HCT116 (cell line): ENCODE measurements at regions not wholly inside any gene's neighbourhood (a gene's known extent, or its start where the extent isn't known, plus 50 kb on each side); places are given as distances from the start of the nearest gene placed in this dataset.

ENCODE experiments used
- ATAC-seq: fragments of 200-7000 bp; cut with Tn5 transposase; 2 replicates; pipeline ENCODE4 v1.9.1; 2020; ENCODE audit warnings: mild to moderate bottlenecking, moderate library complexity
- BruUV-seq: library from RNA; stranded (reverse); fragments of 400-500 nt; replicated peaks from 2 replicates; lab custom pipeline; 2021; lab: Mats Ljungman, UMichigan
- CTCF ChIA-PET: fragments of 300-600 bp; sonication (Branson Sonifier 250); formaldehyde crosslinking; loops from one replicate; lab custom pipeline; 2021; ENCODE audit warnings: antibody characterized with exemption; lab: Charles Lee
- POLR2A ChIA-PET: fragments of 300-600, 350-600 bp; sonication (Branson Sonifier 250); formaldehyde crosslinking; loops from one replicate; lab custom pipeline; 2021; ENCODE audit warnings: antibody characterized with exemption; lab: Charles Lee
- RAD21 ChIA-PET, 2 experiments: fragments of 300-600 bp; sonication (Branson Sonifier 250); formaldehyde crosslinking; loops; one replicate each; lab custom pipeline; 2023; ENCODE audit warnings: low total read pairs in 2 of 2; ENCODE audit not compliant: uncharacterized antibody in 2 of 2, unreplicated experiment in 2 of 2, low non-redundant PET in 1 of 2; lab: Charles Lee
- DNase-seq: peaks from one replicate; pipeline ENCODE4 v3.0.0-alpha.2; 2010; ENCODE audit warnings: low read depth, low spot score
- H2AFZ ChIP-seq: fragments of 200-600 bp; shearing (Covaris generic), sonication (generic); 2 replicates; pipeline ENCODE4 v1.6.1; 2017; ENCODE audit warnings: low read depth, mixed run types, mixed read lengths, antibody characterized with exemption, low read length; ENCODE audit not compliant: poor library complexity, severe bottlenecking
- H3K27ac ChIP-seq: 2 replicates; pipeline ENCODE4 v1.5.1; 2012; ENCODE audit warnings: low read depth, low read length
- H3K27me3 ChIP-seq: fragments of 200-600 bp; sonication (generic); 2 replicates; pipeline ENCODE4 v1.6.1; 2016; ENCODE audit warnings: mixed run types, low read length, mixed read lengths; ENCODE audit not compliant: insufficient read depth
- H3K36me3 ChIP-seq, 2 experiments: fragments of 200-500 bp in 1 of 2; fragments of 200-600 bp in 1 of 2; sonication (Bioruptor generic) in 1 of 2; sonication (generic) in 1 of 2; 2 replicates each; pipeline versions ENCODE4 v1.5.1 to v1.6.1; 2014 to 2016; ENCODE audit warnings: low read length in 2 of 2, inconsistent platforms in 1 of 2, mixed read lengths in 1 of 2, mixed run types in 1 of 2; ENCODE audit not compliant: insufficient read depth in 2 of 2, control insufficient read depth in 1 of 2
- H3K4me1 ChIP-seq, 2 experiments: fragments of 200-600 bp in 1 of 2; sonication (generic) in 1 of 2; 2 replicates each; pipeline versions ENCODE4 v1.5.1 to v1.6.1; 2012 to 2017; ENCODE audit warnings: low read length in 2 of 2, inconsistent platforms in 1 of 2, mild to moderate bottlenecking in 1 of 2, mixed read lengths in 1 of 2, mixed run types in 1 of 2, moderate library complexity in 1 of 2; ENCODE audit not compliant: insufficient read depth in 2 of 2, control insufficient read depth in 1 of 2
- H3K4me2 ChIP-seq: fragments of 200-600 bp; sonication (generic); 2 replicates; pipeline ENCODE4 v1.6.1; 2017; ENCODE audit warnings: mixed run types, low read length, mixed read lengths
- H3K4me3 ChIP-seq, 2 experiments: fragments of 200-600 bp in 1 of 2; sonication (generic) in 1 of 2; replicated peaks in 1 of 2; 2 replicates each; pipeline ENCODE4 v1.5.1; 2011 to 2016; ENCODE audit warnings: low read length in 2 of 2, control low read depth in 1 of 2, low read depth in 1 of 2, mild to moderate bottlenecking in 1 of 2, mixed read lengths in 1 of 2, mixed run types in 1 of 2
- H3K79me2 ChIP-seq: fragments of 200-600 bp; sonication (generic); 2 replicates; pipeline ENCODE4 v1.6.1; 2017; ENCODE audit warnings: mild to moderate bottlenecking, mixed run types, low read length, moderate library complexity, mixed read lengths; ENCODE audit not compliant: insufficient read depth
- H3K9ac ChIP-seq: fragments of 200-600 bp; sonication (generic); 2 replicates; pipeline ENCODE4 v1.6.1; 2016; ENCODE audit warnings: low read length, mixed read lengths
- H3K9me2 ChIP-seq: fragments of 200-600 bp; sonication (generic), shearing (Covaris generic); 2 replicates; pipeline ENCODE4 v1.6.1; 2017; ENCODE audit warnings: mixed run types, mild to moderate bottlenecking, moderate library complexity; ENCODE audit not compliant: insufficient read depth
- H3K9me3 ChIP-seq, 2 experiments: fragments of 200-500 bp in 1 of 2; fragments of 200-600 bp in 1 of 2; sonication (Bioruptor generic) in 1 of 2; sonication (generic) in 1 of 2; 2 replicates each; pipeline ENCODE4 v1.6.1; 2014 to 2017; ENCODE audit warnings: low read length in 2 of 2, mixed read lengths in 2 of 2, inconsistent platforms in 1 of 2, low read depth in 1 of 2, mild to moderate bottlenecking in 1 of 2, mixed run types in 1 of 2, moderate library complexity in 1 of 2; ENCODE audit not compliant: control insufficient read depth in 1 of 2, insufficient read depth in 1 of 2
- H4K20me1 ChIP-seq: fragments of 200-600 bp; sonication (generic), shearing (Covaris generic); 2 replicates; pipeline ENCODE4 v1.6.1; 2017; ENCODE audit warnings: mixed run types, mild to moderate bottlenecking, moderate library complexity; ENCODE audit not compliant: insufficient read depth
- ELF1 ChIP-seq: IDR thresholded peaks from 2 replicates; pipeline ENCODE4 v1.6.1; 2012; ENCODE audit warnings: low read depth, borderline replicate concordance
- EZH2phosphoT487 ChIP-seq: fragments of 200-600 bp; IDR thresholded peaks from 2 replicates; pipeline ENCODE4 v1.6.1; 2018; ENCODE audit warnings: antibody characterized with exemption, borderline replicate concordance
- JUND ChIP-seq: IDR thresholded peaks from 2 replicates; pipeline ENCODE4 v1.6.1; 2012
- POLR2AphosphoS5 ChIP-seq: IDR thresholded peaks from 2 replicates; pipeline ENCODE4 v1.6.1; 2011; ENCODE audit warnings: mild to moderate bottlenecking, low read depth, low read length, moderate library complexity
- RAD21 ChIP-seq: IDR thresholded peaks from 2 replicates; pipeline ENCODE4 v1.6.1; 2012; ENCODE audit warnings: low read depth, mild to moderate bottlenecking
- SP1 ChIP-seq: IDR thresholded peaks from 2 replicates; pipeline ENCODE4 v1.6.1; 2012; ENCODE audit warnings: low read depth
- SRF ChIP-seq: IDR thresholded peaks from 2 replicates; pipeline ENCODE4 v1.6.1; 2012; ENCODE audit warnings: low read depth
- TCF7L2 ChIP-seq: IDR thresholded peaks from 2 replicates; pipeline ENCODE4 v1.7.0; 2011; ENCODE audit warnings: borderline replicate concordance, inconsistent platforms; ENCODE audit not compliant: insufficient read depth, insufficient read length; ENCODE audit errors: extremely low read depth
- YY1 ChIP-seq: IDR thresholded peaks from 2 replicates; pipeline ENCODE4 v1.6.1; 2011; ENCODE audit warnings: low read length, low read depth, moderate library complexity, mild to moderate bottlenecking; ENCODE audit not compliant: insufficient replicate concordance; ENCODE audit errors: extremely low read depth
- intact Hi-C: fragments of 100-400 bp; cut with micrococcal nuclease; formaldehyde crosslinking; loops from 2 replicates; pipeline ENCODE4 v1.10.0; 2022
- TF ChIP-seq, protein P1 (sequence below), 3 experiments: fragments of 200-600 bp in 1 of 3; sonication (generic) in 1 of 3; IDR thresholded peaks in 2 of 3; conservative IDR thresholded peaks in 1 of 3; 2 replicates each; pipeline ENCODE4 v1.5.1; 2012 to 2017; ENCODE audit warnings: low read depth in 2 of 3, low read length in 2 of 3, antibody characterized with exemption in 1 of 3, borderline replicate concordance in 1 of 3, control low read depth in 1 of 3, mild to moderate bottlenecking in 1 of 3, mixed read lengths in 1 of 3, mixed run types in 1 of 3, moderate library complexity in 1 of 3; ENCODE audit not compliant: insufficient read depth in 1 of 3

DNA sequence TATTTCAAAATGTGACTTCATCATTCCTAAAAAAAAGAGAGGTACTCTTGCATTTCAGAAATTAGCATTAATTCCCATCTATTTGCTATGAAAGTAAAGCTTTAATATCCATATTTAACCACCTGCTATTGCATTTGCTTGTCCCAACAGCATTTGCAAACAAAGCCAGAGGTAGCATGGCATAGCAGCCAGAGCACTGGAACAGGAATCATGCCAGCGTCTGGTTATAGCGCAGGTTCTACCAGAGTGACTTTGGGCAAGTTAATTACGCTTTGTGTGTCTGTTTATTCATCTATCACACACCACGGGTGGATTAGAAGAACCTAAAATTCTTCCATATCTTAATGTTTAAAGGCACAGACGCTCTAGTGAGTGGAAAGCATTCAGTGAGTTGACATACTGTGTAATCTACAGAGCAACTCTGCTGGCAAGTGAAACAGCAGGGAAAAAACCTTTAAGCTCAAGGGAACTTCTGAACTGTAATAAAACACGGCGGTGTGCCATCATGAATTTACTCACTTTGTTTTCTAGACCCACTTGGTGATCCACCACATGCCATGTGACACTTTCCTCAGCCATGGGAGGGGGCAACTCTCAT, 76.6 kb upstream of the QRFPR start:
- ChIA-PET CTCF (no interaction called here), POLR2A (no interaction called here), RAD21 (no interaction called here)
- no TSS peak for BruUV-seq
- Histone ChIP-seq H3K9ac (no peak overlapping the region), H3K4me1 (peaks cover 0 to 1% of the 10 kb centered on the region in 2 experiments; a peak in 1 of 4 replicates), H3K9me3 (no peaks in the 10 kb centered on the region), H3K9me2 (no peaks in the 10 kb centered on the region), H3K79me2 (no peaks in the 10 kb centered on the region), H4K20me1 (no peaks in the 10 kb centered on the region), H3K4me2 (no peak overlapping the region), H3K27ac (no peak overlapping the region), H3K36me3 (no peaks in the 10 kb centered on the region), H3K4me3 (no peak overlapping the region), H2AFZ (no peak overlapping the region)
- DNase-seq (no peak), ATAC-seq (no peak)
- intact Hi-C loops: no loop called here
- no peak for TF ChIP-seq SRF
- TF ChIP-seq, protein P1, sequence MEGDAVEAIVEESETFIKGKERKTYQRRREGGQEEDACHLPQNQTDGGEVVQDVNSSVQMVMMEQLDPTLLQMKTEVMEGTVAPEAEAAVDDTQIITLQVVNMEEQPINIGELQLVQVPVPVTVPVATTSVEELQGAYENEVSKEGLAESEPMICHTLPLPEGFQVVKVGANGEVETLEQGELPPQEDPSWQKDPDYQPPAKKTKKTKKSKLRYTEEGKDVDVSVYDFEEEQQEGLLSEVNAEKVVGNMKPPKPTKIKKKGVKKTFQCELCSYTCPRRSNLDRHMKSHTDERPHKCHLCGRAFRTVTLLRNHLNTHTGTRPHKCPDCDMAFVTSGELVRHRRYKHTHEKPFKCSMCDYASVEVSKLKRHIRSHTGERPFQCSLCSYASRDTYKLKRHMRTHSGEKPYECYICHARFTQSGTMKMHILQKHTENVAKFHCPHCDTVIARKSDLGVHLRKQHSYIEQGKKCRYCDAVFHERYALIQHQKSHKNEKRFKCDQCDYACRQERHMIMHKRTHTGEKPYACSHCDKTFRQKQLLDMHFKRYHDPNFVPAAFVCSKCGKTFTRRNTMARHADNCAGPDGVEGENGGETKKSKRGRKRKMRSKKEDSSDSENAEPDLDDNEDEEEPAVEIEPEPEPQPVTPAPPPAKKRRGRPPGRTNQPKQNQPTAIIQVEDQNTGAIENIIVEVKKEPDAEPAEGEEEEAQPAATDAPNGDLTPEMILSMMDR (IDR thresholded peaks at IDR 0.05 in 2 of 3, conservative IDR thresholded peaks at IDR 0.05 in 1 of 3; ENCODE audit: borderline replicate concordance in 1 of 3, insufficient read depth in 1 of 3, low read depth in 2 of 3, low read length in 2 of 3): no peak
- TF ChIP-seq ELF1: no peak
- no peak for TF ChIP-seq POLR2AphosphoS5
- no peak for TF ChIP-seq TCF7L2
- no peak for TF ChIP-seq EZH2phosphoT487
- TF ChIP-seq SP1: no peak
- no peak for TF ChIP-seq JUND
- no peak for TF ChIP-seq RAD21
- TF ChIP-seq YY1: no peak
- TF ChIP-seq, all 23 proteins: peak for 0
- no peaks in the 10 kb centered on the region for H3K27me3 ChIP-seq
